Activated CD8-positive, alpha-beta memory T cell treated with anti-CD3 and anti-CD28 coated beads, Interleukin-2, amount 50 U/mL, for 1 hour (primary cell): ENCODE measurements at regions not wholly inside any gene's neighbourhood (a gene's known extent, or its start where the extent isn't known, plus 50 kb on each side); places are given as distances from the start of the nearest gene placed in this dataset.

Source experiments
- DNase-seq: peaks from one replicate; pipeline ENCODE4 v3.0.0-alpha.2; 2020; ENCODE audit errors: extremely low read depth

DNA sequence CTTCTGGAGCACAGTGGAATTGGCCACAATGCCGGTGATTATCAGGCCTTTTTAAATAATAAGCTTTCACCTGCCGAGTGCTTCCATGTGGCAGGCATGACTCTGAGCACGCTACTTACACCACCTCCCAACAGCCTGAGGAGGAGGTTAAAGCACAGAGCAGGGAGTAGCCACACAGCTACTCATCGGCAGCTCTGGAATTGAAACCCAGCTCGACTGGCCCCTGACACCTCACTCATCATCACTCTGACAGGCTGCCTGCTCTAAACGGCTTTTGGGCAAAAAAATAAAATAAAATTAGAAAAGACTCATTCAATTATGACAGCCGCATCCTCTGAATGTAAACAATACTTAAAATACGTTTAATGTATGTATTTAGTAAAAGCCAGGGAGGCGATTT, 326.4 kb upstream of the NOCT start:
- DNase-seq, result no peak

DNA sequence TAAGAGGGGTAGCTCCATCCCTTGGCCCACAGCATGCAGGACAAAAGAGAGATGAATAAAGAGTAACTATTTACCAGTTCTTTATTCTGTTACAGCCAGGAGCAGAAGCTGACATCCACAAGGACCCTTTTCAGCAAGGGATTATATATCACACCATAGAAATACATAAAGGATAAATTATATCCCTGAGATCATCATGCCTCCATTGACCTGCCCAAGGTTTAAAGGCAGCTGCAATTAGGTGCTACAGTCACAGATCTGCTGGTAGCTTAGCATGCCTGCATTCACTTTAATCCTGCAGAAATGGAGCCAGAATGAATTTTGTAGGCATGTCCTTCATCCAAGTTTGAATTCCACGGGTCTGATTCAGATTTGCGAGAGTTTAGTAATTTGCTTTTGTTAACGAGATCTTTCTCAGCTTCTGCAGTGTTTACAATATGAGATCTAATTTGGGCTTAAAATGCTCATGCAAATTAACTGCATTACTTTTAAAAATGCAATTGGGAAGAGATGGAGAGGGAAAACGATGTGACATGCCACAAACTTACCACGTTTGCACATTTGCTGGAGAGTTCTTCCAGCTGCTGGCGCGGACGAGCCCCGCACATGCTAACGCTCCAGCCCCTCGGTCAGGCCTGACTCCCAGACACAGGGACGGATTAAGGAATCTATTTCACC, 327.0 kb upstream of the NOCT start:
- DNase-seq, result no peak

DNA sequence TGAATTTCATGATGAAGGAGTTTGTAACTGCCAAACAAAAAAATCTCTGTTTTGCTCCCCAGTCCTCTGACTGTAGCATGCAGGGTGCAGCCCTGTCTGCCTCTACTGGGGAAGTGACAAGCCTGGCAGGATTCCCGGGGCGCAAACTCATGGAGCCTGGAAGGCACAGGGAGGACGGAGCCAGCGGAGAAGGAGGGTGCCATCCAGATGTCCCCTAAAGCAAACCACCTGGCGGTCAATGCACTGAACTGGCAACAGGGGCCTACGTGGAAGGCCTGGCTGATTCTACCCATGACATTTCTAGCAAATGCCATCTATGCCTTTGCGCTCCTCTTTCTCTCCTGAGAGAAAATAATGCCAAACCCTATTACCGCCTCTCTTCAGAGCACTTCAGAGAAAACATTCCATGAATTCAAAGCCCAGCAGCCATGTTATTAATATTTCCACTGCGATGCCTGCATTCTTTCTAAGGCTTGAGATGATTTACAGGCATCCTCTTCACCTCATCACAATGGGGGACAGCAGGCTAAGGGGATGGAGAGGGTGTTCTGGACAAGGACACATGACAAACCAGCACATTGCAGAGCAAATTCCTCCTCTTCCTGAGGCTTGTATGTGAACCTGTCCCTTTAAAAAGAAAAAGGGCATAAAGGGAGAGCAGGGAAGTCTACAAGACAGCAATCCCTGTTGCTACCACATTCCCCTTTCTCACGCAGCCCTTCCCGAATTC, 329.3 kb upstream of the NOCT start:
- no peak for DNase-seq

DNA sequence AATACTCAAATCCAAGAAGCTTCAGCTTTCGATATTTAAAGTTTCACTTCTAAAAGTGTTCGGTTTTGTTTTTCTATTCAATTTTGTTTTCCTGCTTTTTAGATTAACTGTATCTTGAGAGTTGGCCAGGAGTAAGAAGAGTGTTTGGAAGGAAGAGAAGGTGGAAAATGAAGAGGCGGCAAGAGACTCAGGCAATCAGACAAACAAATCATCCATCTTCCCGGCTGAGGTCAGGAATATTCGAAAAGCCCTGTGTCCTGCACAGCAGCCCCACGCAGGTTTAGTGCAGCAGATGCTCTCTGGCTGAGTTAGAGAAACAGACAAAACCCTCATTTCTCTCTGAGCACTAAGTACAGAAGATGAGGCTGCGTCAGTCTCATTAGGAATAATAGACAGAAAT, 330.3 kb upstream of the NOCT start:
- no peak for DNase-seq

DNA sequence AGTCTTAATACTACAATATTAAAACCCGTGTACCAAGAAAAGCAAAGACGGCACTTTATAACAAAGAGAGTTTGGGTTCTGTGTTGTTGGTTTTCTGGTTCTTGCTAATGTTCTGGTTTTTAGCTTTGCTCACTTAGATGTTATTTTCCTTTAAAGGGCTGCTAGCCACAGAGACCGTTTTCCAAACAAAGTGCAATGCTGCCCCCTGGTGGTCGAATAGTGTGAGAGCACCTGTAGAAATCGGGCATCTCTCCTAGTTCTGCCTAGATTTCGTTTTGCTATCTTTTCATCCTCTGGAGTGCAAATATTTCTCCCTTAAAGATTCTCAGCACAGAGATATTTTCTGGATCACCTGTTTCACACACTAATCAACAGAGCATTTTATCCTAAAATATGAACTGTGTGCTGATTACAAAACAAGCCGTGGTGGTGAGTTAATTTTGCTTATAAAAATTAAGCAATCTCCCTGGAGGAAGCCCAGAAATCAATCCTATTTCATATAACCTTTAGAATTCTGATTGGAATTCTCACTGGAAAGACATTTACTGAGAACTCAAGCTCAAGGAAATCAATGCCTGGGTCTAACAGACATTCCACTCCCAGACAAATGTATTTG, 334.5 kb upstream of the NOCT start:
- DNase-seq, result peak; percentile 25

DNA sequence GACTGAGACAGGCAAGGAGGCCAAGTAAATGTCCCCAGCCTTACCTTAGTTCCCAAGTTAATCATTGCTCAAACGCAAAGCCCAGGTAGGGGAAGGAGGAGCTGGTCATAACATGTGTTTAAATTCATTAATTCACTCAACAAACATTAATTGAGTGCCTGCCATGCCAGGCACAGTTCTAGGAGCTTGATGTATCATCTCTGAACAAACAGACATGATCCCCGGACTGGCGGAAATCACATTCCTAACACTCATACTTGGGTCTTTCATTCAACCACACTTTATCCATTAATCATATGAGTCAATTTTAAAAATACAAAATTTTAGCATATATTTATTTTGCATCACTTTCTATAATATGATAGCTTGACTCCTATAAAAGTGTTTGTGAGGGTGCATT, 335.3 kb upstream of the NOCT start:
- no peak for DNase-seq

DNA sequence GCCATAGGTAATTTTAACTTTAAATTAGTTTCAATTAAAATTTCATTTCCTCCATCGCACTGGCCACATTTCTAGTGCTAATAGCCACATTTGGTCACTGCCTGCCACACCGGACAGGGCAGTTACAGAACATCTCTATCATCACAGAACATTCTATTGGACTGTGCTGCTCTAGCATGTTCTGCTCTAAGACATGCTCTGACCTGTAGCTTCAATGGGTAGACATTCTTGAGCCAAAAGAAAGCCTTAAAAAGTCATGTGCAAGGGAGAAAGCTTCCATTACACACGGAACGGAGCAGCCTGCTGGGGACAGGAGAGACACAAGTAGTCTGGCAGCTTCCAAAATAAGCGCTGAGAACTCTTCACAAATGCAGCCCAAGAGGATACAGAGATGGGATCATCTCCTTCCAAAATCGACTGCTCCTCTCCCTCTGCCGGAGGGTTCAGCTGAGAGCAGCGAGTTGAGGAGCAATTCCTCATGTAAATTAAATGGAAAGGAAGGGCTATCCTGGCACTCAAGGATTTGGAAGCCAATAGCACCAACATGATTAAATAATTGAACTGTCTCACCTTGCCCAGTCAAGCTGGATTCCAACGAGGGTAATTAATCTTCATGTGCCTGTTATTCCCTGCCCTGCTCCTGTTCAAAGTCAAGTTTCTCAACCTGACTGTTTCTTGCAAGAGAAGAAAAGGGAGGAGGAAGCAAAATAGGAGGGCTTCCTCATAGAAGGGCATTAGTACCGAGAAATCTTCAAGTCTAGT, 336.4 kb upstream of the NOCT start:
- DNase-seq, result no peak

DNA sequence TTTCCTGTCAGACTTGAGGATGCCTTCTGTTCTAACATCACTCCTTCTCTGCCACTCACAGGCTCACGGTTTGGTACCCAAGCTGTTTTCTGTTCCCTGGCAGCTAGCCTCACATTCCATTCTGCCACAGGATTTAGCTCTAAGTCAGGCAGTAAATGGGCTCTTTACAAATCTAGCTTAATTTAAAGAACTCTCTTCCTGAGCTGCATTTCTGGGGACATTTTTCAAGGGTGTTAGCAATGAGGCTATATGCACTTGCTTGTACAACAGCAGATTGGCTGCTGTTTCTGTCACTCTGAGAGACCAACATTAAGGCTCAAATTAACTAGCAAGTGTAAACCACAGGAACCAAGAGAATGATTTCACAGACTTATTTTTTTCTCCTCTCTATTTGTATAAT, 337.8 kb upstream of the NOCT start:
- no peak for DNase-seq

DNA sequence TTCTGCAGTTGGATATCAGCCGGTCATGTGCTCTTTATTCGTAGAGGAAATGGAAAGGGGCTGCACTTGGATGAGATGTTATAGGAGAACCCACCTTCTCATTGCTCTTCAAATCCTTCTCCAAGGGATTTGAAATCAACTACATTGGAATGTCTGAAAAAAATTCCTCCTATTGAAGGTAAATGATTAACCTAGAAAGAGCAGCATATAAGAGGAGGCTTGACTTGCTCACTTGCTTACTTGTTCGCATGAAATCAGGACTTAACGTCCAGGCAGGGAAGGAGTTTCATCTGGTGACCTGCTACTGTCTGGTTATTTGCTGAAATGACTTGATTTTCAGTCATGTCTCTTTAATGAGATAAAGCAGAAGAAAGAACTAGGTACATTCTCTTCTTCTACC, 338.4 kb upstream of the NOCT start:
- no peak for DNase-seq

DNA sequence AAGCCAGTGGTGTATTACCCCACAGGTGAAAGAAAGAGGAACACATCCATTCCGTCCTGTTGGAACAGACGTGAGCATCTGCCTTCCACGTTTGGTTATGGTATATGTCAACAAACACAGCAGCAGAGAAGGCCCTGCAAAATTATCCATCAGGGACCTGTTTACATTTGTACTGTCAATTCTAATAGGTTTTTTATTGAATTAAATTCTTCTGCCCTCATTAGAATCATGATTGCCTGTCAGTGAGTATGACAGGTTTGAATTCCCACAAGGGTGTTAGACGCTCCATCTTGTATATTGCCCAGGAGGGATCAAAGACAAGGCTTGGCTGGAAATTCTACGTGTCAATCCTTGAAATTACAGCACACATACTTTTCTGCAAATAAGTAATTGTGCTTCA, 339.9 kb upstream of the NOCT start:
- no peak for DNase-seq

DNA sequence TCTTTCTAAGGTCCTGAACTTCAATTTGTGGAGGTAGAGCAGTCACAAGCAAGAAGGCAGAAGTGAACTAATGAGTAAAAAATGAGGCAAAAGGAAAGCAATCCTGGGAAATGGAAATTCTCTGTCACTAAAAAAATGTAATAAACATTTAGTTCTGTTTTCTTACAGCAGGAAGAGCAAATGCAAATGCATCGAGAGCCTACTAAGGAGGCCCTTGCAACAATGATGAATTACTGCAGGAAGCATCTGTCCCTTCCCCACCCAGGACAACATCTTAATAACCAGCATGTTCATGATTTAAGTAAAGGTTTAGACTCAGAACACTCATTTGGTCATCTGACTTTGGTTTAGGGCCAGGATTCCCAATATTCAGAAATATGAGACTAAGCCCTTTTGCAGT, 341.4 kb upstream of the NOCT start:
- DNase-seq, result no peak

DNA sequence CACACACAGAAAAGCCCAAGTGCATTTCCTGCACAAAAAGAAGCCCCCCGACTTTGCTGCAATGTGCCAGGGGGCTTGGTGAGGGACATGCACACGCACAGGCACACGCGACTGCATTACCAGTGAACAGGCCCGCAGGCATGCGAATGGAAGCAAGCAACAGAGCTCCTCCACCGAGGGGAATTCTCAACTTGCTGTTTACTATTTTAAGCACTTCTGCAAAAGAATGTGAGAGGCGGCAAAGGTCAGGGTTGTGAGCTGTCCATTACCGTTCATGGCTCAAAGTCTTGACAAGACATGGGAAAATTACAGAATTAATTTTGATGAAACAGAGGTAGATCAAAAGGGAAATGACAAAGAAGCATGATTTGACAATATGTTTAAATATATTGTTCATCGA, 342.5 kb upstream of the NOCT start:
- no peak for DNase-seq

DNA sequence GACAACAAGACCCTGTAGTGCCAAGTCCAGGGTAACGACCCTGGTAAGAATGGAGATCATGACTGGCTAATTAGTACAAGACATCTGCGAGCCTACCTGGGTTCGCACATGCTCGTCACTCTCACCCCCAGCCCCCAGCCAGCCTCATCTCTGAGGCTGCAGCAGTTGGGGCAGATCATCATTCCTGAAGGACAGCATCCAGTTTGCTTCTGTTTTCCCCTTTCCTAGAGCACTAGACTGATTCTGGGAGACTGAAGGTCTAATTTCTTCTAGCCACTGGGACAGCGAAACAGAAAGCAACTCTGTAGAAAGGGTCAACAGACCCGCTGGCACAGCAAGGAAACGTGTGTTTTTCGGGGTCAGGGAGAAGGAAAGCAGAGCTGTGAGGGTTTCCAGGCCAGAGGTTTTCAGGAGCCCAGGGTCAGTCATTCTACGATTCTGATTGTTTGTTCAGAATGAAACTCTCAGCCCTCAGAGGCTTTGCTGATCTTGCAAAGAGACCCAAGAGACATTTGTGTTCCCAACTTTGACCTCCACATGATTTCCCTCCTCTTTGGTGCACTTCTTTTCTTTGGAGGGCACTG, 343.1 kb upstream of the NOCT start:
- DNase-seq, result no peak

DNA sequence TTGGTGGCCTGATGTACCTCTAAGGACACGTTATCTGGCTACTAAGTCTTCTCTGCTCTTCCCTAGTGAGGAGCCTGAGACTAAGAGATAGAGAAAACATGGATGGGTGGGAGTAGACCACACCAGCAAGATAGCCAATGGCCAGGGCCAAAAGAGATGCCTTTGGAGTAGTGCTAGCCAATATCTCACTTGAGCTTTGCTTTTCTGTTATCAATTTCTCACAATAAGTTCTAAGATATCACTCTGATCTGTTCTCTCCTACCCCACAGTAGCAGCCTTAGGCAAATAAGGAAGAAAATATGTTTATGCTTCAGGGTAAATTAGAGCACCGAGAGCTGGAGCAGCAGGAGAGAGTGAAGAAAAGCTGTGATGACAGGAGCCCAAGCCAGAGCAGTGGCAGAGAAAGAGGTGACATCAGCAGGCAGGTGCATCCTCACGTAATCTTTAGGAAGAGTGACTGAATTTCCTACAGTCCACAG, 343.9 kb upstream of the NOCT start:
- no peak for DNase-seq

DNA sequence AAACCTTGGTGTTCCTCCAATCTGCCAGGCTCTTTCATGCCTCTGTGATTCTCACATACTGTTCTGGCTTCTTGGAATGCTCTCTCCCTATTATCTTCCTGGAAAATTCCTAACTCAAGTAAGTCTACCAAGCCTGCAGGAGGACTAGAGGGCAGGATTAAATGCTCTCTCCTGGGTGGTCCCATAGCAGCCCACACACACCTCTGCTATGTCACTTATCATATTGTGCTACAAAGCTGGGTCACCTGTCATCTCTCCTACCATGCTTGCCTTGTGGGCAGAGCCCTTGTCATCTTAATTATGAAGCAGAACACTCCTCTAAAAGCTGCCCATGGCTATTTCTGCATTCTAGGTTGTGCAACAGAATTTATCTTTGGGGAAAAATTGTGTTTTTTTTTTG, 344.5 kb upstream of the NOCT start:
- no peak for DNase-seq

DNA sequence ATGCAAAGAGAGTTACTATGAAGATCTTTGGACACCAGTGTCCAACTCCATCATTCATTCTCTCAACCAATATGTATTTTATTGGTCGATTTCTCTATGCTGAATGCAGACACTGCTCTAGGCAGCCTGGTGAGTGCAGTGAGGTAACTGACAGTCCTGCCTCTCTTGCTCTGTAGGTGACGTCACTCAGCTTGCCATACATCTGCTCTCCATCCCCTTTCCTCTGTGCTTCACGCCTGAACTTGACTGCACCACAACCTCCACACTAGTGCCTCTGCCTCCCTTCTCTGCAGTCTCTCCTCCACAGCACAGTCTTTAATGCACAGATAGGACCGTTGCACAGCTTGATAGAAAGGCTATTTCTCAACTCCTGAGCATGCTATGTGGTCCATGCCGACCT, 344.9 kb upstream of the NOCT start:
- no peak for DNase-seq

DNA sequence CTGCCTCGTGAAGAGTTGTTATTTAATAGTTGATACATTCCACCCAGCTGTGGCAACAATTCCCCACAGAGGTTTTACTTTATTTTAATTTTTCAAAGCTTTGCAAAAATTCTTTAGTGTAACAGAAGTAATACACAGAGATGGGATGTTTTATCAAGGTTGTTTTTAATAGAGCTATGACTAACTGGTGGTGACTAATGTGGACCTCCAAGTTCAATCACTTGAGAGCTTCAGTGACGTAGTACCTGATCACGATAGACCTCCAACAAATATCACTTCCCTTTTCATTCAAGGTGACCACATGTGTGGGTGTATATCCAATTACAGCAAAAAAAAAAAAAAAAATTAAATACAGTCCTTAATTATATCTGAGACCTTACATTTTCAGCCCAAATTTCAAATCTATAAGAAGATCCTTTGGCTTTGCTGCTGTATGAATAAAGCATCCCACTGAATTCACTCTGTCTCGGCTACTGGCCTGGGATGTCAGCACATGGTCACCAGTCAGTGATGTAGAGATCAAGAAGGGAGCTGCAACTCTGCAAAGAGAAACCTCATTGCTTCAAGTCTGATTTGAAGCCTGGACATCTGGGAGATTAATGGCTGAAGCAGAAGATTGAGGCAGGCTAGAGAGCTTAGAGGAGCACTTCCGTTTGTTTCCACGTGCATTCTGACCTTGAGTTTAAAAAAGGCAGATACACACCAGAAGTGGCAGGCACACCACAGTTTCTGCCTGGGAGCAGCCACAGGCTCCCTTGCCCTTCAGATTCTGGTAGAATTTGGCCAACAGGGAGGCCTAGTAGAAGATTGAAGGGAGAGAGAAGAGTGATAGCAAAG, 345.9 kb upstream of the NOCT start:
- DNase-seq, result no peak

DNA sequence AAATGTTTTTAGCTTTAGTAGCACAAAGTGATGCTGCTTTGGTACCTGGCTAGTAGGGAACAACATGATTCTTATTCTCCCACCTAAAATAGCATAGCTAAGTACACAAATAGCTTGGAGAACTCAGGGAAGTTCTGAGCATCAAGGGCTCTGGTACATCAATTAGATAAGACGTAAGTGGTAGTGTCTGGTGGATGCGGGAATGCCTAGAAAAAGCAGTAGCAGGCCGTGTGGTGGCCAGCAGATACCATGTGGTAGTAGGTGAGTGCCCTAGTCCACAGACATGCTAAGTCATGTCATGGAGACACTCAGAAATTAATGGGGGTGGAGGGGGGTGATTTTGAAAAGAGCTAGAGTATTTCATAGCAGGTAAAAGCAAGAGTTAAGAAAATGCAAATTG, 347.3 kb upstream of the NOCT start:
- no peak for DNase-seq

DNA sequence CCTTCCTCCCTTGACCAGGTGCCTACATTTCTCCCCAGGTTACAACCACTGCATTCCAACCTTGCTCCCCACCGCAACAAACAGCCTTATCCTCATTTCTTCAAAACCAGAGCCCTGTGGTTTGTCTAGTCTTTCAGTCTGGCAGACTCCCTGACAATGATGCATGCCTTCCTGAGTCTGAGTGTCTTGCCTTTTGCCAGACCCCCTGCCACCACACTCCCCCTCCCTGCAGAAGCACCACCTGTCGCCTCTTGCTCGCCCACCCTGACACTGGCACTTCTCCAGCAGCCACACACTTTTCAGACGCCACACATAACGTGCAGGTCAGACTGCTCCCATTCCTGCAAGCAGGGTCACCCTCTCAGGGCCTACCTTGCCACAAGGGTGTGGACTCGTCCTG, 349.2 kb upstream of the NOCT start:
- no peak for DNase-seq

DNA sequence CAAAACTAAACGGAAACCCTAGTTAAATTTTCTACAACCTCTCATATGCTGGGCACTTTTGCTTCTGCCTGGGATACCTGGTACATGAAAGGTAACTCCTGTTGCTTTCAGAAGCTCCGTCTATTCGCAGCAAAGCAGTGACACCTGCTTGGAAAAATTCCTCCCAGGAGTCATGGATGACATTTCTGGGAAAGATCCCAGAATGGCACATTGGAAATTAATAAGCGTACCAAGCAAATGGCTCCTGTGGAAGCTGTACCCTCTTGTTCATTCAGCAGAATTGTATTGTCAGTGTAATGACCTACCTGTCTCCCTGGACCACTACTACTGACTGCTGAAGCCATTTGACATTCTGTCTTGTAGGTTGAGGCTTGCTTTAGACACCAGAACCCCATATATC, 349.7 kb upstream of the NOCT start:
- DNase-seq, result no peak

DNA sequence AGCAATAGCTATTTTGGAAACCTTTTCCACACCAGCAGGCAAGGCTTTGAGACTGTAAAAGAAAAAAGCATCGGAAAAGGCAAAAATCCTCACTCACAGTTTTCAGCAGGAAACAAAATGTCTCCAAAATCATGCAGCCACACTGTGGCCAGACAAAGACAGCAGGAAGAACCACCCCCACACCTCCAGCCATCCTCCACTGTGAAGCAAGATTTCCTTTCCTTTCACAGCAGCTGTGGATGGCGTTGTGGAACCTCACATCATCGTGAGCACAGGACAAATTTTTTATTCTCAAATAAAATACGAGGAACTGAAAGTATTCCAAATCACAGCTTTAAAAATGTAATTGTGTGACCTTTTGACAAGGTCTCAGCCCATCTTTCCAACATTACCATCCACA, 351.7 kb upstream of the NOCT start:
- no peak for DNase-seq
